ENCODE measurements at regions not wholly inside any gene's neighbourhood (a gene's known extent, or its start where the extent isn't known, plus 50 kb on each side); places are given as distances from the start of the nearest gene placed in this dataset.

- no peak for DNase-seq (ENCODE audit: low spot score)
- TF ChIP-seq CTCF (IDR thresholded peaks at IDR 0.05; ENCODE audit: extremely low read depth, insufficient read depth, missing control alignments): no peak
- in situ Hi-C loops (cut with MboI; ENCODE audit: low pct_unique_long_range_greater_than_20kb, low sequenced_read_pairs, unreplicated experiment): no loop called here
Measured at GRCh38 chr5:120152931-120153330, 311.2 kb upstream of the PRR16 start.

- TF ChIP-seq CTCF (IDR thresholded peaks at IDR 0.05; ENCODE audit: extremely low read depth, insufficient read depth, missing control alignments): no peak
- no peak for DNase-seq (ENCODE audit: low spot score)
- in situ Hi-C loops (cut with MboI; ENCODE audit: low pct_unique_long_range_greater_than_20kb, low sequenced_read_pairs, unreplicated experiment): no loop called here
Measured at GRCh38 chr5:120153551-120153950, 310.5 kb upstream of the PRR16 start.

- TF ChIP-seq CTCF (IDR thresholded peaks at IDR 0.05; ENCODE audit: extremely low read depth, insufficient read depth, missing control alignments): no peak
- no peak for DNase-seq (ENCODE audit: low spot score)
- in situ Hi-C loops (cut with MboI; ENCODE audit: low pct_unique_long_range_greater_than_20kb, low sequenced_read_pairs, unreplicated experiment): no loop called here
Measured at GRCh38 chr5:120155873-120156272, 308.2 kb upstream of the PRR16 start.

- in situ Hi-C loops (cut with MboI; ENCODE audit: low pct_unique_long_range_greater_than_20kb, low sequenced_read_pairs, unreplicated experiment): no loop called here
- no peak for DNase-seq (ENCODE audit: low spot score)
Measured at GRCh38 chr5:120158211-120158610, 305.9 kb upstream of the PRR16 start.

GRCh38 chr5:120159155-120159554, 304.9 kb upstream of the PRR16 start:
- TF ChIP-seq CTCF (IDR thresholded peaks at IDR 0.05; ENCODE audit: extremely low read depth, insufficient read depth, missing control alignments): no peak
- in situ Hi-C loops (cut with MboI; ENCODE audit: low pct_unique_long_range_greater_than_20kb, low sequenced_read_pairs, unreplicated experiment): no loop called here
- DNase-seq (ENCODE audit: low spot score): no peak

More at GRCh38 chr5:120158211-120158610, 305.9 kb upstream of the PRR16 start:
- TF ChIP-seq CTCF (IDR thresholded peaks at IDR 0.05; ENCODE audit: extremely low read depth, insufficient read depth, missing control alignments): no peak

GRCh38 chr5:120160124-120160895, 303.8 kb upstream of the PRR16 start:
- in situ Hi-C loops (cut with MboI; ENCODE audit: low pct_unique_long_range_greater_than_20kb, low sequenced_read_pairs, unreplicated experiment): no loop called here
- DNase-seq (ENCODE audit: low spot score): no peak
- TF ChIP-seq CTCF (IDR thresholded peaks at IDR 0.05; ENCODE audit: extremely low read depth, insufficient read depth, missing control alignments): no peak
